ENCODE measurements at regions not wholly inside any gene's neighbourhood (a gene's known extent, or its start where the extent isn't known, plus 50 kb on each side); places are given as distances from the start of the nearest gene placed in this dataset.

- Histone ChIP-seq H3K27ac (ENCODE audit: extremely low read depth, low read depth, low read length) (no peak overlapping the region), H3K4me1 (replicated peaks in 1 of 2; ENCODE audit: control insufficient read depth in 2 of 2, insufficient read depth in 2 of 2, low read length in 2 of 2) (no peaks in the 10 kb centered on the region), H2AFZ (ENCODE audit: low read depth, low read length) (no peak overlapping the region), H3K9me1 (ENCODE audit: control insufficient read depth, insufficient read depth, low read length) (no peaks in the 10 kb centered on the region), H3K9ac (ENCODE audit: insufficient read depth in 1 of 2, low read depth in 2 of 2, low read length in 2 of 2) (no peak overlapping the region), H3K79me2 (ENCODE audit: control insufficient read depth, insufficient read depth, low read length) (no peaks in the 10 kb centered on the region), H3K27me3 (ENCODE audit: control insufficient read depth in 2 of 2, insufficient read depth in 2 of 2, low read length in 2 of 2) (peaks cover 19 to 45% of the 10 kb centered on the region in 2 experiments; a peak in 4 of 5 replicates), H3K9me3 (replicated peaks; ENCODE audit: control insufficient read depth, insufficient read depth, low read depth, low read length) (no peaks in the 10 kb centered on the region), H3K36me3 (ENCODE audit: control insufficient read depth, insufficient read depth, low read length) (no peaks in the 10 kb centered on the region), H3K4me3 (no peak overlapping the region), H4K20me1 (replicated peaks; ENCODE audit: control insufficient read depth, insufficient read depth, low read length) (0 out of 2 replicates have a peak, but pooled peaks cover 3% of the 10 kb centered on the region), H3K4me2 (ENCODE audit: insufficient read depth, low read length) (no peak overlapping the region)
- 5% methylated on average over 1 of the region's 1 CpG for WGBS (ENCODE audit: insufficient coverage, low coverage, missing lambda C conversion rate)
- BruUV-seq (replicated peaks), result no TSS peak
- no peak for FAIRE-seq
- ChIA-PET CTCF (ENCODE audit: low intra/inter-chr PET ratio) (no interaction called here), POLR2A (no interaction called here)
- ATAC-seq, result no peak
- DNase-seq (ENCODE audit: extremely low read depth in 1 of 4, low spot score in 3 of 4), result no peak
- 0 out of 2 replicates have a peak, but pooled peaks have one; percentile 17 for TF ChIP-seq SMC3 (conservative IDR thresholded peaks at IDR 0.05; ENCODE audit: insufficient read depth, low read depth, low read length)
- no peak for TF ChIP-seq HNRNPL (IDR thresholded peaks at IDR 0.05; ENCODE audit: low read depth, low read length)
- TF ChIP-seq CTCF (IDR thresholded peaks at IDR 0.05 in 2 of 3, conservative IDR thresholded peaks at IDR 0.05 in 1 of 3; ENCODE audit: insufficient read depth in 2 of 3, low read depth in 1 of 3, low read length in 3 of 3), result peak in 2 of 3 experiments; percentile 15 to 24; a peak in 1 of 6 replicates
- in situ Hi-C loops (cut with MboI) (no loop called here), intact Hi-C loops (cut with micrococcal nuclease) (no loop called here)
Observed at GRCh38 chr6:159527351-159527750, 165.7 kb downstream of the SOD2 start.

Measured in K562 (cell line).